ENCODE measurements at regions not wholly inside any gene's neighbourhood (a gene's known extent, or its start where the extent isn't known, plus 50 kb on each side); places are given as distances from the start of the nearest gene placed in this dataset.

DNA sequence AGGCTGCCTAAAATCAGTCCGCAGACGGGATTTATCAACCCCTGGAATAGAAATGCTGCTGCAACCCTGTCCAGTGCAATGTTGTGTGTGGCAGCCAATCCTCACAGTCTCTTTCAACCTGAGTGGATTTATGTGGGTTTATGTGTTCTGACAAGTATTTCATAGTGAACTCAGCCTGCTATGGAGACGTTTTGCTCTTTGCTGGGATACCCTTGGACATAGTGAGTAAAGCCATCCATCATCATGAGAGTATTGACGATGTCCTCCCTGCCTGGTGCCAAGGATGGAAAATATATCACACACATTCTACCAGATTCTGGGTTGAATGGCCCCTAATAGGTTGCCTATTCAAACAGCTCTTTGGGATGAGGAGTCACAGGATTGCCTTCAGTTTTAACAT is 219.1 kb downstream of the SOCS6 start:
- intact Hi-C loops (cut with DNase I; ENCODE audit: low total_unique reads): no loop called here
- Histone ChIP-seq H3K4me1 (no peaks in the 10 kb centered on the region), H3K27ac (no peak overlapping the region), H3K4me3 (no peak overlapping the region), H3K36me3 (no peaks in the 10 kb centered on the region), H3K9me3 (no peaks in the 10 kb centered on the region), H3K27me3 (no peaks in the 10 kb centered on the region)
- TF ChIP-seq POLR2A (IDR thresholded peaks at IDR 0.05): no peak
- TF ChIP-seq, protein P1, sequence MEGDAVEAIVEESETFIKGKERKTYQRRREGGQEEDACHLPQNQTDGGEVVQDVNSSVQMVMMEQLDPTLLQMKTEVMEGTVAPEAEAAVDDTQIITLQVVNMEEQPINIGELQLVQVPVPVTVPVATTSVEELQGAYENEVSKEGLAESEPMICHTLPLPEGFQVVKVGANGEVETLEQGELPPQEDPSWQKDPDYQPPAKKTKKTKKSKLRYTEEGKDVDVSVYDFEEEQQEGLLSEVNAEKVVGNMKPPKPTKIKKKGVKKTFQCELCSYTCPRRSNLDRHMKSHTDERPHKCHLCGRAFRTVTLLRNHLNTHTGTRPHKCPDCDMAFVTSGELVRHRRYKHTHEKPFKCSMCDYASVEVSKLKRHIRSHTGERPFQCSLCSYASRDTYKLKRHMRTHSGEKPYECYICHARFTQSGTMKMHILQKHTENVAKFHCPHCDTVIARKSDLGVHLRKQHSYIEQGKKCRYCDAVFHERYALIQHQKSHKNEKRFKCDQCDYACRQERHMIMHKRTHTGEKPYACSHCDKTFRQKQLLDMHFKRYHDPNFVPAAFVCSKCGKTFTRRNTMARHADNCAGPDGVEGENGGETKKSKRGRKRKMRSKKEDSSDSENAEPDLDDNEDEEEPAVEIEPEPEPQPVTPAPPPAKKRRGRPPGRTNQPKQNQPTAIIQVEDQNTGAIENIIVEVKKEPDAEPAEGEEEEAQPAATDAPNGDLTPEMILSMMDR (IDR thresholded peaks at IDR 0.05): no peak
- no peak for DNase-seq

DNA sequence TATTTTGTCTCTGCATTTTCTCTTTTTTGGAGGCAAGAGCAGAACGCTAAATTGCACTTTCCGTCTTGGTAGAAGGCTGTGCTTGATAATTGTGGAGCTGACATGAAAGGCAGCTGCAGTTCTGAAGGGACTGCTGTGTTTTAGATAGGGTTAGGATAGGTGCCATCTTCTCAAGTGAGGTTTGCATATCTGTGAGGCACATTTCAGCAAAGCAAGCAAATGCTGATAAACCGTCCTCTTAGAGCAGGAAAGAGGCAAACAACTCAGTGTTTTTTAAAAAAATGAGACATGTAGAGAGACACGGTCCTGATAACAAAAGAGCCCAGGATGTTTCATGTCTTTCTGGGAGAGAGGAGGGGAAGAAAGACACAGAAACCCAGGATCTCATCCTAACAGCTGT is 217.7 kb downstream of the SOCS6 start:
- TF ChIP-seq, protein P1 (IDR thresholded peaks at IDR 0.05): no peak
- TF ChIP-seq POLR2A (IDR thresholded peaks at IDR 0.05): no peak
- intact Hi-C loops (cut with DNase I; ENCODE audit: low total_unique reads): no loop called here
- Histone ChIP-seq H3K36me3 (no peaks in the 10 kb centered on the region), H3K4me1 (no peaks in the 10 kb centered on the region), H3K4me3 (no peak overlapping the region), H3K9me3 (no peaks in the 10 kb centered on the region), H3K27me3 (no peaks in the 10 kb centered on the region), H3K27ac (no peak overlapping the region)
- no peak for DNase-seq

DNA sequence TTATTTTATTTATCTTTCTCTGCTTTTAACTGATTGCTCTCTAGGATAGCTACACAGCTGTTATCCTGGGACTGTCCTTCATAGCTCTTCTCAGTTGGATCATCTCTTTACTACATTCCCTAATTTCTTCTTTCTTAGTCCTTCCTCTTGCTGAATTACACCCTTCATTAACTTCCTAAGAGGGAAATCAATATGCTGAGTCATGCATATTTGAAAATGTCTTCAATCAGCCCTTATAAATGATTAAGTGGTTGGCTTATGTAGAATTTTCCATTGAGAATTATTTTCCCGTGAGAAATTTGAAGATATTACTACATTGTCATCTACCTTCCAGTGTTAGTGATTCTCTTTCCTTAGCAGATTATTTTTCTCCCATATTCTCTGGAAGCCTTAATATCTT is 214.2 kb downstream of the SOCS6 start:
- H3K9me3 ChIP-seq: no peaks in the 10 kb centered on the region
- no peaks in the 10 kb centered on the region for H3K36me3 ChIP-seq
- H3K4me1 ChIP-seq: no peaks in the 10 kb centered on the region
- H3K27me3 ChIP-seq: no peaks in the 10 kb centered on the region
- DNase-seq: no peak
- intact Hi-C loops (cut with DNase I; ENCODE audit: low total_unique reads): no loop called here
- no peak overlapping the region for H3K4me3 ChIP-seq
- no peak overlapping the region for H3K27ac ChIP-seq
- no peak for TF ChIP-seq POLR2A (IDR thresholded peaks at IDR 0.05)
- TF ChIP-seq, protein P1 (IDR thresholded peaks at IDR 0.05): no peak

DNA sequence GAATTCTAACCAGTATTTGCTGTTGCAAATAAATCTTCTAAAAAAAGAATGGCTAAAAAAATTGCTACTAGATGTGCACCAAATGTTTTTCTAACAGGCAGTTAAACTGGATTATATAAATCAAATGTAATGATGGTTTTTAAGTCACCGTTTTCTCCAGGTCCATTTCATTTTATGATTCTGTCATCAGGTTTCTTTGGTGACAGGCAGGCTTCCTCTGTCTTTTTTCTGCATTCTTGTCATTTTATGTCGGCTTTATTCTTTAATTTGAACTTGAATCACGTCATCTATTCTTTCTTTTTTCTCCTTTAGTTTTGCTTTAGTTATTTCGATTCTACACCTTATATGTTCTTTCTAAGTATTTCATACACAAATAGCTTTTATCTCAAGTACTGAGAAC is 212.5 kb downstream of the SOCS6 start:
- no peak for DNase-seq
- Histone ChIP-seq H3K36me3 (no peaks in the 10 kb centered on the region), H3K4me3 (no peak overlapping the region), H3K27ac (no peak overlapping the region), H3K4me1 (no peaks in the 10 kb centered on the region), H3K27me3 (no peaks in the 10 kb centered on the region), H3K9me3 (no peaks in the 10 kb centered on the region)
- intact Hi-C loops (cut with DNase I; ENCODE audit: low total_unique reads): no loop called here
- TF ChIP-seq POLR2A (IDR thresholded peaks at IDR 0.05): no peak
- TF ChIP-seq, protein P1 (IDR thresholded peaks at IDR 0.05): no peak

DNA sequence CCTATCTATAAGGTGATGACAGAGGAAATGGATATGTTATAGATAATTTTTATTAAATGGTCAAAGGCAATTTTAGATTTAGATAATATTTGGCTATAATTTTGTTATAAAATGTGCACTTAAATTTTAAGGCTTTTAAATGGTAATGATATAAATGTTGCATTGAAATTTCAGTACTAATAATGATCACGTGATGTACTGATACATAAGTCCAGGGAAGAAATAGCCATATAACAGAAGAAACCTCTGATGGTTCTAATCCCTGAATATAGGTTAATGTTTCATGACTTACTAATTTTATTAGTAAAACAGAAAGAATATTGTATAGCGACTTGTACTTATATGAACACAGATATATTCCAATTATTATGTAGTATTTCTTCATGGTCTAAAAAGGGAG is 211.9 kb downstream of the SOCS6 start:
- no peak overlapping the region for H3K27ac ChIP-seq
- H3K36me3 ChIP-seq: no peaks in the 10 kb centered on the region
- intact Hi-C loops (cut with DNase I; ENCODE audit: low total_unique reads): no loop called here
- no peaks in the 10 kb centered on the region for H3K9me3 ChIP-seq
- no peak for DNase-seq
- H3K27me3 ChIP-seq: no peaks in the 10 kb centered on the region
- H3K4me3 ChIP-seq: no peak overlapping the region
- TF ChIP-seq, protein P1 (IDR thresholded peaks at IDR 0.05): no peak
- TF ChIP-seq POLR2A (IDR thresholded peaks at IDR 0.05): no peak
- H3K4me1 ChIP-seq: no peaks in the 10 kb centered on the region

All from uterus (tissue), 3 donors.